GM19328 (cell line): ENCODE measurements at regions not wholly inside any gene's neighbourhood (a gene's known extent, or its start where the extent isn't known, plus 50 kb on each side); places are given as distances from the start of the nearest gene placed in this dataset.
"Not testable (repeated sequence)": the region's sequence is repeated elsewhere in the genome, so short reads cannot be mapped to it uniquely, and the experiment has no call there.

ENCODE experiments used
- ATAC-seq: cut with Tn5 transposase; IDR thresholded peaks from one replicate; pipeline ENCODE4 v1.9.1; 2021; ENCODE audit warnings: mild to moderate bottlenecking, moderate library complexity; ENCODE audit not compliant: unreplicated experiment

DNA sequence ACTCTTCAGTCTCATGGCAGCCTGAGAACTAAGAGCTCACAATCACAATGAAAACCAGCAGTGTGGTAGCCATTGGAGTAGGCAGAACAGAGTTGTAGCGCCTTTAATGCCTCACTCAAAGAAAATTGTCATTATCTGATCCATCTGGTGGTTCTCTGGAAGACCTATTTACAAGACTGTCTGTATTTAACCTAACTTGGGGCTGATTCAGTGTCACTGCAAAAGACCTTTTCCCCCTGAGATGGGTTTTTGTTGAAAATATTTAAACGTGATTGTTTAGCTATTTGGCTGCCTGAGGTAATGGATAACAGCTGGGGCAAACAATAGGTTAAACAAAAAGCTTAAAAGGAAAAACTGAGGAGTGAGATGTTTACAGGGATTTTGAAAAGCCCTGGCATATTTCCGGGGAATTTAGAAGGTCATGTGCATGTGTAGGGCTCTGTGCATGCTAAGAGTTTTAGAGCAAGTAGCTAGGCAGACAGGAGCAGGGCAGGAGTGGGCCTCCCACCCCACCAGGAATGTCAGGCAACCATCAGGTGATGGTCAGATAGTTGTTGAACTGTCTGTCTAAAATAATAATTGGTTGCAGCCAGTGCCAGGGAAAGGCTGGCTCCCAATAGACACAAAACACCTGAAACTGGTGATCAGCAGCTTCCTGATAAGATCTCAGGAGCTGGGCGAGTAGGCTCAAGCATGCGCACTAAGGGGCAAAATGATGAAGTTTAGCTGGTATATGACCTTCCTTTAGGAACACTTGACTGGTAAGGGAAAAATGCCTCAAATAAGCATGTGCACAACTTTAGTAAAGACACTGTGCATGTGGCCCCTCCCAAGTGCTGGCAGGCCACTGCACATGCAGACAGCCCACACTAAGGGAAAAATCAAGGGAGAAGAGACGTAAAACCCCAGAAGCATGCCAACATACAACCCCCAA is 70.8 kb upstream of the AKIRIN2 start:
- ATAC-seq: no peak

DNA sequence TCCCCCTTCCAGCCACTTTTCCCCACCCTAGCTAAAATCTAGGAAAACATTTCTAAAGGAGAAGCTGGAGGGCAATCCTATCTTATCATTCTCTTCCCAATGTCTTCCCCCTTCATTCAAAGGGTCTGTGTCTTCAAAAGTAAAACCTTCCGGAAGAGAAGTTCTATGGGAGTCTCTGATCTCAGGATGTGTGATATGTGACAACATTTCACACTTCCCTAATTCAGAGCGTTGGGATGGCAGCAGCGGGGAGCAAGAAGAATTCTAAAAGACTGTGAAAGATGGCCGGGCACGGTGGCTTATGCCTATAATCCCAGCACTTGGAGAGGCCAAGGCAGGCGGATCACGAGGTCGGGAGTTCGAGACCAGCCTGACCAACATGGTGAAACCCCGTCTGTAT is 65.4 kb upstream of the AKIRIN2 start:
- ATAC-seq: no peak

DNA sequence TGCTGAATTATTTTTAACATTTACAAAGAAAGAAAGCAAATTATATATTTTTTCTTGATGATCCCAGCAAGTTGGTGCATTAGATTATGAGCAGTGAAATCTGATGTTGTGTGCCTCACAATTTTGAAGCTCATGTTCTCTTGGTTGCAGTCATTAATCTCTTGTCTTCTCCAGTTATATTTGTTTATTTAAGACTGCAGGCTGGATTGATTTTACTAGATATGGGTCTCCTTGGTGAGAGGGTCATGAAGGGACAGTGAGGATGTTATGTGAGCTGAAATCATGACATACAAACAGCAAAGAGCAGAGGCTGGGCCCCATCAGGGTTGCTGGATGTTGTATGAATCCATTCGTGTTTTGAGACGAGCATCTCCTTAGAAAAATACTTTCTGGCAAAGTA is 64.2 kb upstream of the AKIRIN2 start:
- ATAC-seq: no peak

DNA sequence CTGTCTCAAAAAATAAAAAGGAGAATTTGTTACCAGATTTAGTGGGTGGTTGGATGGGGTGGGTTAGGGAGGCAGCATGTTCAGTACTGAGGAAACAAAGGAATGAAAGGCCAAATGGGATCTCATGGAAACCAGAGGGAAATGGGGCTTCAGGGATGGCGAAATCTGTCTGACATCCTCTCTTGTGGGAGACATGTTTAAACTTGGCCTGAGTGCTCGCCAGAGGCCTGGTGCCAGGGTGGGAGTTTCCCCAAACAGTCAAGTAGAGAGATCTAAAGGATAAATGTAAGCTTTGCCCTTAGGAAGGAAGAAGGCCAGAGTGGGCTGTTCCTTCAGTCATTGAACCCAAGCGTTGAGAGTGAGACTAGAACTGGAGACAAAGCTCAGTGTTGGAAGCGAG is 61.9 kb upstream of the AKIRIN2 start:
- no peak for ATAC-seq

DNA sequence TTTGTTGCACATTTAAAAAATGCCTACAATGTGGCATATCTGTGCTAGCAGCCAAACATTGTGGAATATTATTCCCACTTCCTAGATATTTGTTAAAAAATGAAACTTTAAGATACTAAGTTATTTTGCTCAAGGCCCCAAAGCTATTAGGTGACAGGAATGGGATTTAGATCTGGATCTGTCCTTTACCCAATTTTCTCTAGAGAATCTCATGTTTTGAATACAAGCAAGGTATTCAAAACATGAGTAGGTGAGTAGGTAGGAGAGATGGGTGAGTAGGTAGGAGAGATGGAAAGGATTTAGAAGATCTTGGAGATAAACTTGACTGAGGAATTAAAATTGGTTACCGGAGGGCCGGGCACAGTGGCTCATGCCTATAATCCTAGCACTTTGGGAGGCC is 61.2 kb upstream of the AKIRIN2 start:
- no peak for ATAC-seq

DNA sequence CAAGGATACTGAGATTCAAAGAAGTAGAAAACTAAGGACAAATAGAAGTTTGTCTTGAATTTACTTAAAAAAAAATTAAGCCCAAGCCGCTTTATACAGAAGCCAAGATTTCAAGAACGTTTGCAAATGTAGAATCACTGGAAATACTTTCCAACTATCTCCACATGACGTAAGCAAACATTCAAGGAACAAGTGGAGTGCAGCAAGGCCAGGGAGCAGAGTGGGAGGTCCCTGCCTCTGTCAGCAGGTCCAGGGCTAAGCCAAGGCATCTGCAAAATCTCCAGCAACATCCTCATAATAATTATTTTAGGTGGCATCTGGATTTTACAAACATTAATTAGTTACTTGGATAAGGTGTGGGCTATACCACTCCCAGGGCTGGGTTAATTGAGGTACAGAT is 60.1 kb upstream of the AKIRIN2 start:
- no peak for ATAC-seq

DNA sequence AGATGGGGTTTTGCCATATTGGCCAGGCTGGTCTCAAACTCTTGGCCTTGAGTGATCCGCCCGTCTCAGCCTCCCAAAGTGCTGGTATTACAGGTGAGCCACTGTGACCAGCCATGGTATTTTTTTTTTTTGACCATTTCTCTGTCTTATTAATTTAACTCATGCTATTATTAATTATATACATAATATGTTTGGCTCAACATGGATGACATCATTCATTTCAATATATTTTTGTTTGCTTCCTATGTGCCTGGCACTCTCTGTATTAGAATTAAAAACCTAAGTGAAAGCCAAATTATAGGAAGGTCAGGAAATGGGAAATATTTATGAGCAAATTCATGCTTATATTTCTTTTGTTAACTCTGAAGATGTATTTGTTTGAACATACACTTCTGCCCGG is 55.8 kb upstream of the AKIRIN2 start:
- ATAC-seq: no peak

DNA sequence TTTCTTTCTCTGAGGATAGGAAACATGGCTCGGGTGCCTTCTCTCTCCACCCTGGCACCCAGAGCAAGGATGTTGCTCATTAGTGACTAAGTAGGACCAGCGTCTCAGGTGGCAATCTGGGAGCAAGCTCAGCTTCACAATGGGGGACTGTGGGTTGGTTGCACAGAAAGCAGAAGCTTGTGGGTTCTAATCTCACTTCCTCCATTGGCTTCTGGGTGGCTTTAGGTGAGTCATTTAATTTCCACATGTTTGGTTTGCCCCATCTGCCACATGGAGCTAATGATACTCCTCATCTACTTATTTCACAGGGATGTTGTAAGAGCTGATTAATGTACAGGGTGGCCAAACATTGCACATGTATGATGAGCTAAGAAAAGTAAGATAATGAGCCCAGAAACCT is 54.8 kb upstream of the AKIRIN2 start:
- peak; percentile 93 for ATAC-seq

DNA sequence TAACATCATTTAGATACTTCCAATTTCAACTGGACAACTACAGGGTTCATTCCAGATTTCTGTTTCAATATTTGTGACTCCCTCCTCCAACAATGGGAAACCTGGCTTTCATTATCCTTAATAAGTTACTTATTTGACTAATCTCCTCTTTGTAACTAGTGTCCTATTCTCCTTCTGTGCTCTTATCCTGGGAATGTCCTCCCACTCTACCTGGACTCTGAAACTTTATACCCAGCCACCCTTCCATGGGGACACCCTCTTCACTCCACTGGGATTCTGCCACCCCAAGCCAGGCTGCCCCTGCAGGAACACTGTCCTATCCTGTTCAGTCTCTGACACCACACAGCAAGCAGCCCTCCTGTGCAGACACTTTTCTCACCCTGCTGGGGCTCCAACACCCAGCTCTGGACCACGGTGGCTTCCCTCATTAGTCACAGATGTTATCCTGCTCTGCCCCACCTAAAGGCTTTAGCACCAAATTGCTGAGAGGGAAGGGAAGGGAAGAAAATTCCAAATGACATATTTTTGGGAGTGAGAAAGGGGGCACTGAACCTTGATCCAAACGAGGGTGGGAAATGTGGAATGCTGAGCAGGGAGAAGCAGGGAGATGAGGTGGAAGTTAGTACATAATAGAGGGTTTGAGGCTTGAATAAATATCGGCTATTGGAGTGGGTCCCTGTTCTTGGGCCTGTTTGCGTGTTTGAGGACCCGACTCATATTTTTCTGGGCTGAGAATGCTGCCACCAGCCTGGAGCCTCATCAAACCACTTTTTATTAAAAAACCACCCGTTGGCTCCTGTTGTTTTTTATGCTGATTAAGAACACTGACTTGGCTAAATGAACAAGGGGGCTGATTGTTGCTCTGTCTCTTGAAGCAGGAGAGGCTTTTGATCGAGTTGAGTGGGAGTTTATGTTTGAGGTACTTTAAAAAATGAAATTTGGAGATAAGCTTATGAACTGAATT is 54.0 kb upstream of the AKIRIN2 start:
- ATAC-seq: no peak

DNA sequence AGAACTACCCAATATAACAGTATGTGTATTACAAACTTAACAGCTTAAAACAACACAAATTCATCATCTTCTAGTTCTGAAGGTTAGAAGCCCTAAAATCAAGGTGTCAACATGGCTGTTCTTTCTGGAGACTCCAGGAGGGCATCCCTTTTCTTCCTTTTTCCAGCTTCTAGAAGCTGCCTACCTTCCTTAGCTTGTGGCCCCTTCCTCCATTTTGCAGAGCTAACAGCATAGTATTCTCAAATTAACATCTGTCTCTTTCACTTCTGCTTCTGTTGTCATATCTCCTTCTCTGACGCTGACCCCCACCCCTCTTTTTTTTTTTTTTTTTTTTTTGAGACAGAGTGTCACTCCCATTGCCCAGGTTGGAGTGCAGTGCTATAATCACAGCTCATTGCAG is 52.8 kb upstream of the AKIRIN2 start:
- peak; percentile 43 for ATAC-seq

DNA sequence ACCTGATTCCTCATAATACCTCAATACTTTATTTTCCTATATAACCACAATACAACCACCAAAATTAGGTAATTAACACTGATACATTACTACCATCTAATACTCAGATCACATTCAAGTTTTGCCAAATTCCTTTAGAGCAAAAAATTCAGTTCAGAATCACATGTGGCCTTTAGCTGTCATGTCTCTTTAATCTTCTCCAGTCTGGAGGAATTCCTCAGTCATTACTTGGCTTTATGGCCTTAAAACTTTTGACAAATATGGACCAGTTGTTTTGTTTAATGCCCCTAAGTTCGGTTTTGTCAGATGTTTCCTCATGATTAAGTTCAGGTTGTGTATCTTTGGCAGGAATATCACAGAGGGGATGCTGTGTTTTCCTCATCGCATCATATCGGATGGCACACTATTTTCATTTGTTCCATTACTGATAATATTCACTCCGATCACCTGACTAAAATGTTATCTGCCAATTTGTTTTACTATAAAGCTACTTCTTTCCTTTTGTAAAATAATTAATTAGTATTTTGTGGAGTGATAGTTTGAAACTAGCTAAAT is 51.2 kb upstream of the AKIRIN2 start:
- no peak for ATAC-seq

DNA sequence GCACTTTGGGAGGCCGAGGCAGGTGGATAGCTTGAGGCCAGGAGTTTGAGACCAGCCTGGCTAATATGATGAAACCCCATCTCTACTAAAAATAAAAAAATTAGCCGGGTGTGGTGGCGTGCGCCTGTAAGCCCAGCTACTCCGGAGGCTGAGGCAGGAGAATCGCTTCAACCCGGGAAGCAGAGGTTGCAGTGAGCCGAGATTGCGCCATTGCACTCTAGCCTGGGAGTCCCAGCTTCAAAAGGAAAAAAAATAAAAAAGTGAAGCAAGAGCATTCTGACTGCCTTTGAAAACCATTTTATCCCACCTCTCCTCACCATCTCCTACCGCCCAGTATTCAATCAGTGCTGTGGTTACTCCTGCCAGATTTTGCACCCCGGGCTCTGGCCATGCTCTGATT is 50.5 kb upstream of the AKIRIN2 start:
- ATAC-seq: not testable (repeated sequence)
